GM12878 (cell line): ENCODE measurements at regions not wholly inside any gene's neighbourhood (a gene's known extent, or its start where the extent isn't known, plus 50 kb on each side); places are given as distances from the start of the nearest gene placed in this dataset.
A peak's percentile ranks its signal among the peaks of the same experiment; 100 is the strongest.

Experiments
- ATAC-seq: fragments of 200-7000 bp; cut with Tn5 transposase; 3 replicates; pipeline ENCODE4 v1.9.1; 2020; ENCODE audit warnings: mild to moderate bottlenecking, moderate library complexity
- BruUV-seq: library from RNA; stranded (reverse); fragments of 400-500 nt; replicated peaks from 2 replicates; lab custom pipeline; 2021; lab: Mats Ljungman, UMichigan
- CTCF ChIA-PET: fragments of 300-600 bp; sonication (Branson Sonifier 250); formaldehyde crosslinking; extraction: SDS; loops from one replicate; lab custom pipeline; 2021; ENCODE audit warnings: inconsistent platforms; lab: Yijun Ruan, JAX
- POLR2A ChIA-PET: fragments of 350-600 bp; formaldehyde crosslinking; extraction: SDS; loops from one replicate; lab custom pipeline; 2021; ENCODE audit warnings: inconsistent platforms; lab: Charles Lee
- RAD21 ChIA-PET: fragments of 300-600 bp; sonication (Branson Sonifier 250); formaldehyde crosslinking; loops from one replicate; lab custom pipeline; 2023; ENCODE audit warnings: antibody characterized with exemption; ENCODE audit not compliant: unreplicated experiment; lab: Charles Lee
- SMC1A ChIA-PET: fragments of 300-600 bp; sonication (Branson Sonifier 250); formaldehyde crosslinking; loops from one replicate; lab custom pipeline; 2023; ENCODE audit not compliant: unreplicated experiment, uncharacterized antibody; lab: Charles Lee
- DNase-seq: peaks from one replicate; pipeline ENCODE4 v3.0.0-alpha.2; 2011; ENCODE audit warnings: low read depth, low spot score
- FAIRE-seq: peaks from 3 replicates; lab custom pipeline; 2011; peaks lifted over from hg19 to GRCh38; lab: Jason Lieb, UNC
- H2AFZ ChIP-seq: 2 replicates; pipeline ENCODE4 v1.6.0; 2011; ENCODE audit warnings: low read depth, low read length, control low read depth; ENCODE audit not compliant: control insufficient read depth
- H3K27ac ChIP-seq: 2 replicates; pipeline ENCODE4 v1.5.1; 2011; ENCODE audit warnings: control low read depth; ENCODE audit not compliant: control insufficient read depth, insufficient read depth
- H3K27me3 ChIP-seq, 2 experiments: replicated peaks in 1 of 2; 2 replicates each; pipeline versions ENCODE4 v1.6.0 to v1.6.1; 2011; ENCODE audit warnings: low read length in 1 of 2; ENCODE audit not compliant: control insufficient read depth in 2 of 2, insufficient read depth in 2 of 2
- H3K36me3 ChIP-seq, 2 experiments: 2 replicates each; pipeline ENCODE4 v1.5.1; 2011; ENCODE audit warnings: low read length in 1 of 2; ENCODE audit not compliant: control insufficient read depth in 2 of 2, insufficient read depth in 2 of 2
- H3K4me1 ChIP-seq: 2 replicates; pipeline ENCODE4 v1.6.1; 2011; ENCODE audit warnings: mild to moderate bottlenecking, low read length, moderate library complexity, mixed read lengths; ENCODE audit not compliant: control insufficient read depth, insufficient read depth
- H3K4me2 ChIP-seq: 2 replicates; pipeline ENCODE4 v1.6.0; 2011; ENCODE audit warnings: control low read depth; ENCODE audit not compliant: control insufficient read depth, insufficient read depth
- H3K4me3 ChIP-seq: fragments of 200-600 bp; sonication (generic); 2 replicates; pipeline ENCODE4 v1.5.1; 2016
- H3K79me2 ChIP-seq: 2 replicates; pipeline ENCODE4 v1.6.0; 2011; ENCODE audit warnings: low read length; ENCODE audit not compliant: control insufficient read depth, insufficient read depth
- H3K9ac ChIP-seq: 2 replicates; pipeline ENCODE4 v1.8.0; 2011; ENCODE audit warnings: low read length, control low read depth, mixed read lengths; ENCODE audit not compliant: control insufficient read depth, insufficient read depth
- H3K9me3 ChIP-seq: replicated peaks from 3 replicates; pipeline ENCODE4 v1.5.1; 2011; ENCODE audit warnings: mild to moderate bottlenecking, low read length; ENCODE audit not compliant: control insufficient read depth, insufficient read depth
- H4K20me1 ChIP-seq: 2 replicates; pipeline ENCODE4 v1.6.0; 2011; ENCODE audit not compliant: control insufficient read depth, insufficient read depth
- BHLHE40 ChIP-seq, 2 experiments: fragments of 450-650 bp in 1 of 2; IDR thresholded peaks; 2 replicates each; pipeline ENCODE4 v1.6.1; 2011 to 2017; ENCODE audit warnings: low read depth in 2 of 2, borderline replicate concordance in 1 of 2, improper control_type of control experiment in 1 of 2, low read length in 1 of 2, mild to moderate bottlenecking in 1 of 2
- BRCA1 ChIP-seq: IDR thresholded peaks from 2 replicates; pipeline ENCODE4 v1.6.1; 2011; ENCODE audit warnings: low read depth, low read length, improper control_type of control experiment
- CBX5 ChIP-seq: sonication (generic); IDR thresholded peaks from 2 replicates; pipeline ENCODE4 v1.6.1; 2016; ENCODE audit warnings: low read depth, moderate library complexity, mild to moderate bottlenecking, inconsistent platforms
- CHD4 ChIP-seq: fragments of 200-600 bp; sonication (generic); IDR thresholded peaks from 2 replicates; pipeline ENCODE4 v1.6.1; 2016; ENCODE audit warnings: mild to moderate bottlenecking
- EP300 ChIP-seq, 2 experiments: fragments of 150-350 bp in 1 of 2; IDR thresholded peaks; 2 replicates each; pipeline ENCODE4 v1.6.1; 2011 to 2012; ENCODE audit warnings: low read depth in 2 of 2, low read length in 2 of 2, borderline replicate concordance in 1 of 2, improper control_type of control experiment in 1 of 2, inconsistent platforms in 1 of 2; ENCODE audit not compliant: control insufficient read depth in 1 of 2
- HCFC1 ChIP-seq: fragments of 150-350 bp; IDR thresholded peaks from 2 replicates; pipeline ENCODE4 v1.6.1; 2014; ENCODE audit warnings: low read length
- HDAC2 ChIP-seq: fragments of 200-600 bp; sonication (generic); IDR thresholded peaks from 2 replicates; pipeline ENCODE4 v1.6.1; 2017
- IRF4 ChIP-seq: IDR thresholded peaks from 2 replicates; pipeline ENCODE4 v1.6.1; 2011; ENCODE audit warnings: low read depth, low read length
- LARP7 ChIP-seq: fragments of 450-650 bp; IDR thresholded peaks from 2 replicates; pipeline ENCODE4 v1.6.1; 2017; ENCODE audit warnings: mild to moderate bottlenecking
- MTA2 ChIP-seq: fragments of 450-650 bp; IDR thresholded peaks from 2 replicates; pipeline ENCODE4 v1.6.1; 2016; ENCODE audit warnings: low read depth, mild to moderate bottlenecking, moderate library complexity
- NBN ChIP-seq: fragments of 450-650 bp; IDR thresholded peaks from 2 replicates; pipeline ENCODE4 v1.6.1; 2016
- NFYA ChIP-seq: IDR thresholded peaks from 2 replicates; pipeline ENCODE4 v1.6.1; 2011; ENCODE audit warnings: low read depth, mild to moderate bottlenecking, low read length, improper control_type of control experiment, borderline replicate concordance
- PML ChIP-seq: IDR thresholded peaks from 2 replicates; pipeline ENCODE4 v1.6.1; 2012; ENCODE audit warnings: low read length, inconsistent platforms
- RCOR1 ChIP-seq: conservative IDR thresholded peaks from 2 replicates; pipeline ENCODE4 v1.6.1; 2012; ENCODE audit warnings: low read depth, low read length, improper control_type of control experiment
- SMC3 ChIP-seq: IDR thresholded peaks from 2 replicates; pipeline ENCODE4 v1.6.1; 2011; ENCODE audit warnings: low read length, improper control_type of control experiment, borderline replicate concordance
- SREBF1 ChIP-seq: IDR thresholded peaks from 2 replicates; pipeline ENCODE4 v1.6.1; 2012; ENCODE audit warnings: mild to moderate bottlenecking, low read length
- SREBF2 ChIP-seq: IDR thresholded peaks from 2 replicates; pipeline ENCODE4 v1.6.1; 2012; ENCODE audit warnings: mild to moderate bottlenecking, low read length
- STAT1 ChIP-seq: fragments of 450-650 bp; conservative IDR thresholded peaks from 2 replicates; pipeline ENCODE4 v1.6.1; 2014; ENCODE audit warnings: antibody characterized with exemption, mild to moderate bottlenecking
- STAT3 ChIP-seq: IDR thresholded peaks from 2 replicates; pipeline ENCODE4 v1.6.1; 2011; ENCODE audit warnings: low read depth, low read length, improper control_type of control experiment
- SUPT20H ChIP-seq: IDR thresholded peaks from 2 replicates; pipeline ENCODE4 v1.6.1; 2011; ENCODE audit warnings: low read depth, mild to moderate bottlenecking, low read length, moderate library complexity, borderline replicate concordance; ENCODE audit not compliant: control insufficient read depth
- TARDBP ChIP-seq: IDR thresholded peaks from 2 replicates; pipeline ENCODE4 v1.6.1; 2016; ENCODE audit warnings: borderline replicate concordance
- YY1 ChIP-seq: IDR thresholded peaks from 2 replicates; pipeline ENCODE4 v1.6.1; 2011; ENCODE audit warnings: low read depth, mild to moderate bottlenecking, low read length
- ZNF274 ChIP-seq: IDR thresholded peaks from one replicate; pipeline ENCODE4 v1.8.0; 2011; ENCODE audit not compliant: insufficient read length, insufficient read depth
- WGBS: methylation state at CpG from one replicate; pipeline ENCODE4 v1.1.6; 2016; ENCODE audit warnings: low lambda C conversion rate; ENCODE audit not compliant: insufficient replicate concordance, insufficient coverage; ENCODE audit errors: missing lambda C conversion rate; 5-methylcytosine and 5-hydroxymethylcytosine counted together
- in situ Hi-C: fragments of 300-500 bp; cut with MboI; formaldehyde crosslinking; loops from 9 replicates; pipeline ENCODE4 v1.14.3; 2018; ENCODE audit warnings: mixed read lengths
- intact Hi-C: fragments of 100-400 bp; cut with micrococcal nuclease; formaldehyde crosslinking; loops from one replicate; pipeline ENCODE4 v1.14.2; 2022; ENCODE audit not compliant: unreplicated experiment
- TF ChIP-seq, protein P1 (sequence below): fragments of 450-650 bp; IDR thresholded peaks from 2 replicates; pipeline ENCODE4 v1.6.1; 2016; ENCODE audit warnings: mild to moderate bottlenecking, moderate library complexity, borderline replicate concordance

DNA sequence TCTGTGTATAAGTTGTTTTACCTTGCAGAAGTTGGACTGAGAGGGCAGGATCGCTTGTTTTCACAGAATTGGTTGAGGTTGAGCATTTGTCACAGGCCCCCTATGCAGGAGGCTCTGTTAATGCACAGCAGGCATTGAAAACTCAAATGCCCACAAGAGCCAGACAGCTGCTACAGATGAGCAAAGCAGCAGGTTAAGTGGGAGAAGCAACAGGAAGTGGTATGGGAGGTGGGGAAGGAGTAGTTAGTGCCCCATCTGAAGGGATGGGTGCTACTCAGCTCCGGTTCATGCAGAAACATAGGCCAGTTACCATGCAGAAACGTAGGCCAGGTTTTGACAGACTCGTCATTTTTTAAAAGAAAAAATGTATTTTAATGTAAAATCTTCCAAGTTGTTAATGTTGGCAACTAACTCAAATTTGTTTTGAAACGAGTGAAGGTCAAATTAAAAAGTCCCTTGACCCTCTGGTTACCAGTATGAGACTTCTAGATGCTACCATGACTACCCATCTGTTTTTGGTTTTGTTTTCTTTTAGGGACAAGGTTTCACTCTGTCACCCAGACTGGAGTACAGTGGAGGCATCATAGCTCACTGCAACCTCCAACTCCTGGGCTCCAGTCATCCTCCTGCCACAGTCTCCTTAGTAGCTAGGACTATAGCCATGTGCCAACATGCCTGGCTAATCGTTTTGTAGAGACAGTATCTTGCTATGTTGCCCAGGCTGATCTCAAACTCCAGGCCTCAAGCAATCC, 84.7 kb upstream of the FRMD6 start:
- H4K20me1 ChIP-seq, result no peaks in the 10 kb centered on the region
- BruUV-seq, result no TSS peak

GRCh38 chr14:51568366-51568765, 83.3 kb upstream of the FRMD6 start:
- H3K4me3 ChIP-seq, result no peak overlapping the region
- H3K4me1 ChIP-seq, result no peaks in the 10 kb centered on the region
- no peaks in the 10 kb centered on the region for H3K79me2 ChIP-seq
- intact Hi-C loops, result no loop called here
- H3K27me3 ChIP-seq, result no peaks in the 10 kb centered on the region
- H3K4me2 ChIP-seq, result no peak overlapping the region
- FAIRE-seq (no peak), ATAC-seq (no peak), DNase-seq (no peak)
- WGBS, result 84% methylated on average over 2 of the region's 2 CpGs
- ChIA-PET RAD21 (no interaction called here), POLR2A (interaction anchor here (0.6 kb wide), 1 partner anchor 91 kb away, joined by 3 read pairs; no protein-coding TSS in a partner anchor), SMC1A (no interaction called here), CTCF (interaction anchor here (1.3 kb wide), 1 partner anchor 285 kb away, joined by 3 read pairs; no protein-coding TSS in a partner anchor)
- H3K9me3 ChIP-seq, result no peaks in the 10 kb centered on the region
- H4K20me1 ChIP-seq, result no peaks in the 10 kb centered on the region
- no peaks in the 10 kb centered on the region for H3K36me3 ChIP-seq
- no peak overlapping the region for H3K9ac ChIP-seq
- in situ Hi-C loops, result no loop called here
- H3K27ac ChIP-seq, result no peak overlapping the region
- BruUV-seq, result no TSS peak
- no peak overlapping the region for H2AFZ ChIP-seq
- TF ChIP-seq SUPT20H (no peak), STAT3 (no peak), MTA2 (no peak), CHD4 (no peak), SMC3 (no peak), CBX5 (no peak), PML (no peak), RCOR1 (no peak)
- TF ChIP-seq, protein P1, sequence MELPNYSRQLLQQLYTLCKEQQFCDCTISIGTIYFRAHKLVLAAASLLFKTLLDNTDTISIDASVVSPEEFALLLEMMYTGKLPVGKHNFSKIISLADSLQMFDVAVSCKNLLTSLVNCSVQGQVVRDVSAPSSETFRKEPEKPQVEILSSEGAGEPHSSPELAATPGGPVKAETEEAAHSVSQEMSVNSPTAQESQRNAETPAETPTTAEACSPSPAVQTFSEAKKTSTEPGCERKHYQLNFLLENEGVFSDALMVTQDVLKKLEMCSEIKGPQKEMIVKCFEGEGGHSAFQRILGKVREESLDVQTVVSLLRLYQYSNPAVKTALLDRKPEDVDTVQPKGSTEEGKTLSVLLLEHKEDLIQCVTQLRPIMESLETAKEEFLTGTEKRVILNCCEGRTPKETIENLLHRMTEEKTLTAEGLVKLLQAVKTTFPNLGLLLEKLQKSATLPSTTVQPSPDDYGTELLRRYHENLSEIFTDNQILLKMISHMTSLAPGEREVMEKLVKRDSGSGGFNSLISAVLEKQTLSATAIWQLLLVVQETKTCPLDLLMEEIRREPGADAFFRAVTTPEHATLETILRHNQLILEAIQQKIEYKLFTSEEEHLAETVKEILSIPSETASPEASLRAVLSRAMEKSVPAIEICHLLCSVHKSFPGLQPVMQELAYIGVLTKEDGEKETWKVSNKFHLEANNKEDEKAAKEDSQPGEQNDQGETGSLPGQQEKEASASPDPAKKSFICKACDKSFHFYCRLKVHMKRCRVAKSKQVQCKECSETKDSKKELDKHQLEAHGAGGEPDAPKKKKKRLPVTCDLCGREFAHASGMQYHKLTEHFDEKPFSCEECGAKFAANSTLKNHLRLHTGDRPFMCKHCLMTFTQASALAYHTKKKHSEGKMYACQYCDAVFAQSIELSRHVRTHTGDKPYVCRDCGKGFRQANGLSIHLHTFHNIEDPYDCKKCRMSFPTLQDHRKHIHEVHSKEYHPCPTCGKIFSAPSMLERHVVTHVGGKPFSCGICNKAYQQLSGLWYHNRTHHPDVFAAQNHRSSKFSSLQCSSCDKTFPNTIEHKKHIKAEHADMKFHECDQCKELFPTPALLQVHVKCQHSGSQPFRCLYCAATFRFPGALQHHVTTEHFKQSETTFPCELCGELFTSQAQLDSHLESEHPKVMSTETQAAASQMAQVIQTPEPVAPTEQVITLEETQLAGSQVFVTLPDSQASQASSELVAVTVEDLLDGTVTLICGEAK, result no peak

More for the DNA sequence above, 84.7 kb upstream of the FRMD6 start:
- ChIA-PET SMC1A (no interaction called here), RAD21 (interaction anchor here (0.6 kb wide), 1 partner anchor 64 kb away, joined by 3 read pairs; no protein-coding TSS in a partner anchor), CTCF (no interaction called here), POLR2A (no interaction called here)
- FAIRE-seq, result no peak
- Histone ChIP-seq H3K4me1 (no peaks in the 10 kb centered on the region), H3K79me2 (no peaks in the 10 kb centered on the region), H3K27ac (no peak overlapping the region), H3K4me3 (no peak overlapping the region), H3K9me3 (no peaks in the 10 kb centered on the region), H3K4me2 (no peak overlapping the region), H3K27me3 (no peaks in the 10 kb centered on the region), H3K36me3 (no peaks in the 10 kb centered on the region), H3K9ac (no peak overlapping the region), H2AFZ (no peak overlapping the region)
- in situ Hi-C loops (no loop called here), intact Hi-C loops (no loop called here)
- no peak for DNase-seq
- no peak for TF ChIP-seq TARDBP
- TF ChIP-seq BHLHE40 (IDR thresholded peaks at IDR 0.05; ENCODE audit: borderline replicate concordance in 1 of 2, low read depth in 2 of 2, low read length in 1 of 2), result no peak
- no peak for TF ChIP-seq HCFC1
- no peak for TF ChIP-seq IRF4
- TF ChIP-seq SREBF1, result no peak
- TF ChIP-seq HDAC2, result no peak
- TF ChIP-seq NFYA, result no peak
- no peak for TF ChIP-seq LARP7
- no peak for TF ChIP-seq NBN
- TF ChIP-seq YY1, result no peak
- TF ChIP-seq ZNF274, result no peak
- no peak for TF ChIP-seq SREBF2
- no peak for TF ChIP-seq BRCA1
- no peak for TF ChIP-seq EP300 (IDR thresholded peaks at IDR 0.05; ENCODE audit: borderline replicate concordance in 1 of 2, control insufficient read depth in 1 of 2, low read depth in 2 of 2, low read length in 2 of 2)
- TF ChIP-seq STAT1, result no peak
- no peak for TF ChIP-seq CBX5
- ATAC-seq, result peak; percentile 80
- 12% methylated on average over 6 of the region's 6 CpGs for WGBS
